Suprapubic skin (tissue), 3 donors: ENCODE measurements at regions not wholly inside any gene's neighbourhood (a gene's known extent, or its start where the extent isn't known, plus 50 kb on each side); places are given as distances from the start of the nearest gene placed in this dataset.

Experiments
- POLR2A ChIP-seq, 2 donors: fragments of 450-650 bp; IDR thresholded peaks; one replicate each; pipeline ENCODE4 v1.6.1; 2017; ENCODE audit warnings: antibody characterized with exemption in 2 of 2, mild to moderate bottlenecking in 2 of 2, moderate library complexity in 2 of 2
- TF ChIP-seq, protein P1 (sequence below), 2 donors: fragments of 200-600 bp in 1 of 2; fragments of 450-650 bp in 1 of 2; sonication (generic) in 1 of 2; IDR thresholded peaks; one replicate each; pipeline ENCODE4 v1.5.1; 2016 to 2019; ENCODE audit warnings: antibody characterized with exemption in 2 of 2, mild to moderate bottlenecking in 1 of 2, moderate library complexity in 1 of 2

DNA sequence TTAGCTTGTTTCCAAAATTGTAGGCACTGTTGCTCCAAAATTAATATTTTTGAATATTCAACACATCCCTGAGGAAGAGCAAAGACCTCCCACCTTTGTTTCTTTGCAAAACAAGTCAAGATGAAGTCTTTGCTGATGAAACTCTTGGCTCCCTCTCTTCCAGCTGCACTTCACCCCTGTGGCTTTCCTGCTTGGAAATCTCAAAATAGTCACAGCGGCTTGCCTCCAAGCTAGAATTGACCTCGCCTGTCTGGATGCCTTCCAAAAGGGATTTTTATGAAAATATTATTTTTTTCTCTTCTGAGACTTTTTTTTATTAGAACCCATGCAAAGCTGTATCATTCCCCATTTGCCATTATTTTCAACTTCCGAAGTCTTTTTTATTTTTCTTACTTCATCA lies 71.1 kb upstream of the MROH9 start:
- TF ChIP-seq, protein P1, sequence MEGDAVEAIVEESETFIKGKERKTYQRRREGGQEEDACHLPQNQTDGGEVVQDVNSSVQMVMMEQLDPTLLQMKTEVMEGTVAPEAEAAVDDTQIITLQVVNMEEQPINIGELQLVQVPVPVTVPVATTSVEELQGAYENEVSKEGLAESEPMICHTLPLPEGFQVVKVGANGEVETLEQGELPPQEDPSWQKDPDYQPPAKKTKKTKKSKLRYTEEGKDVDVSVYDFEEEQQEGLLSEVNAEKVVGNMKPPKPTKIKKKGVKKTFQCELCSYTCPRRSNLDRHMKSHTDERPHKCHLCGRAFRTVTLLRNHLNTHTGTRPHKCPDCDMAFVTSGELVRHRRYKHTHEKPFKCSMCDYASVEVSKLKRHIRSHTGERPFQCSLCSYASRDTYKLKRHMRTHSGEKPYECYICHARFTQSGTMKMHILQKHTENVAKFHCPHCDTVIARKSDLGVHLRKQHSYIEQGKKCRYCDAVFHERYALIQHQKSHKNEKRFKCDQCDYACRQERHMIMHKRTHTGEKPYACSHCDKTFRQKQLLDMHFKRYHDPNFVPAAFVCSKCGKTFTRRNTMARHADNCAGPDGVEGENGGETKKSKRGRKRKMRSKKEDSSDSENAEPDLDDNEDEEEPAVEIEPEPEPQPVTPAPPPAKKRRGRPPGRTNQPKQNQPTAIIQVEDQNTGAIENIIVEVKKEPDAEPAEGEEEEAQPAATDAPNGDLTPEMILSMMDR (IDR thresholded peaks at IDR 0.05): no peak
- TF ChIP-seq POLR2A (IDR thresholded peaks at IDR 0.05): no peak
